HG02943 (cell line): ENCODE measurements at regions not wholly inside any gene's neighbourhood (a gene's known extent, or its start where the extent isn't known, plus 50 kb on each side); places are given as distances from the start of the nearest gene placed in this dataset.

ENCODE experiments used
- ATAC-seq: cut with Tn5 transposase; IDR thresholded peaks from one replicate; pipeline ENCODE4 v1.9.1; 2021; ENCODE audit warnings: mild to moderate bottlenecking, low read depth, moderate library complexity; ENCODE audit not compliant: unreplicated experiment

DNA sequence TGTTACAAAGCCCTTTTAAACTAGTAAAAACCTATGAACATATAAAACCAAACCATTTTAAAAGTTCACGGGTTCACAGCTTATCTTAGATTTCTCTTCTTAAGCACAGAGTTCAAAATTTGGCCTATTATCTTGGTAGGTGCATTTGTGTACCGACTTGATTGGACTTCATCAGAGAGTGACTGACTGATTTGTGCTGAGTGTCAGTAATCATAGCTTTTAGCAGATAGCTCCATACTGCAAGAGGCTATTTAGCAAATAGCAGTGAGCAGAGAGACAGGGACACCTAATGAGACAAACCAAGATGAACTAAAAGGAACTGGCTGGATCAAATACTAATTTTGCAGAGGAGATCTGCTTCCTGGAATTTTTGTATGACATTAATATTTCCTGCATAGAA is 274.5 kb downstream of the PRR16 start:
- no peak for ATAC-seq

DNA sequence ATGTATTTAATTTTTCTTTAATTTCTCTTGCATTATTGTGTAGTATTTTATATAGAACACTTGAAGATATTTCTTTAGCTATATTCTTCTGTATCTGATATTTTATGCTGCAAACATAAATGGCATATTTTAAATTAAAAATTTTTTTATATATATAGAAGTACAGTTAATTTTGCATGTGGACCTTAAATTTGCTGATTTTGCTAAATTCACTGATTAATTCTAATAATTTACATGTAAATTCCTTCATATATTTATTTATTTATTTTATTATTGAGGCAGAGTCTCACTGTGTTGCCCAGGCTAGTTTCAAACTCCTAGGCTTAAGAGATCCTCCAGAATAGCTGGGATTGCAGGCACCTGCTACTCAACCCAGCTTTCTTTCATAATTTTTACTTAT is 276.9 kb downstream of the PRR16 start:
- ATAC-seq = no peak

DNA sequence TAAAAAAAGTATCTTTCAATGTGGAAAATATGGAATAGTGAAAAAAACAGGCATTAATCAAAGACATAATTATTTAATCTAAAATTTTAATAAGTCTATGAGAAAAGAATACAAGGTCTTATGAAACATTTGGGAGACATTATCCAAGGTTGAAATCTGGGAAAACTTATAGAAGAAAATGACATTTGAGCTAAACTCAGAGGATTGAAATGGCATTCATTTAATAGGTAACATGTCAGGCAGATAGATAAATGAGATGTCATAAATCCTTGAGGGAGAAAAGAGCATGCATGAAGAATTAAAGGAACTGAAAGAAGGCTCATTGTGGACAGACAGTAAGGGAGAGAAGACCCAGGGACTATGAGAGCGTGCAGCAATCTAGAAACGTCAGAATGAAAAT is 284.4 kb downstream of the PRR16 start:
- ATAC-seq = no peak

DNA sequence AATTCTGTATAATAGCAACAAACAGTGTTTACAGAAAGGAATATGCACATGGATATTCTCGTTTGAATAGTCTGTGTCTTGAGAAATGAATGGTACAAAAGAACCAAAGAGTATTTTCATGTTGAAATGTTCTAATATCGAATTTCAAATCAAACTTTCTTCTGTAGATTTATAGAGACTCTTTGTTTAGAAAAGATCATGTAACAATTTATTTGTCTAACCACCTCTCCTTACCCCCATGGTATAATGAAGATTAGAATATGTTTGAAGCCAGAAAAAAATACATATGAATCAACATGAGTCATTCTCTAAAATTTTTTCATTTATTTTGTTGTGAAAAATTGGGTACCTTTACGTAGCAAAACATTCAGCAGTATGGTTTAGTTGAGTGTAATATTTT is 285.6 kb downstream of the PRR16 start:
- no peak for ATAC-seq

DNA sequence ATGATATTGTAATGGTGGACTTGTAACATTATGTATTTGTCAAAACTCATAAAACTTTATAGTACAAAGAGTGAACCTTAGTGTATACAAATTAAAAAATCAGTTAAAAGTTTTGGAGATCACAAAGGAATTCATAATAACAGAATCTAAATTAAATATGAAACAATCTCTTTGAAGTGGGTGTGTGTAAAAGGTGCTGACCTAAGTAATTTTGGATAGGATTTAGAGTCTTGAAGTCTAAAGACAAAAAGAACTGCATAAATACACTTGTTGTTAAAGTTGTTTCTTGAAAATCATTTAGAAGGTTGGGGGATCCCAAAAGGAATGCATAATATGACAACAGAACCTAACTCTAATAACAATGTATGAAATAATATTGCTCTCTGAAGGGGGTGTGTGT is 295.5 kb downstream of the PRR16 start:
- no peak for ATAC-seq

DNA sequence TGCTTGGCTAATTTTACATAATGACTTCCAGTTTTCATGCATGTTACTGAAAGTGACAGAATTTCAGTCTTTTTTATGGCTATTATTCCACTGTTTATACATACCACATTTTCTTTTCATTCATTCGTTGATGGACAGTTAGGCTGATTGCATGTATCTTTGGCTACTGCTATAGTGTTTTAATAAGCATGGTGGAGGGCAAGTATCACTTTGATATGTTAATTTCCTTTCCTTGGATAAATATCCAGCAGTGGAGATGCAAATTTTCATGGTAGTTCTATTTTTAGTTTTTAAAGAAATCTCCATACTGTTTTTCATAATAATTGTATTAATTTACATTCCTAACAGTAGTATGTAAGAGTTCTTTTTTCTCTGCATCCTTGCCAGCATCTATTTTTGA is 297.9 kb downstream of the PRR16 start:
- ATAC-seq = no peak

DNA sequence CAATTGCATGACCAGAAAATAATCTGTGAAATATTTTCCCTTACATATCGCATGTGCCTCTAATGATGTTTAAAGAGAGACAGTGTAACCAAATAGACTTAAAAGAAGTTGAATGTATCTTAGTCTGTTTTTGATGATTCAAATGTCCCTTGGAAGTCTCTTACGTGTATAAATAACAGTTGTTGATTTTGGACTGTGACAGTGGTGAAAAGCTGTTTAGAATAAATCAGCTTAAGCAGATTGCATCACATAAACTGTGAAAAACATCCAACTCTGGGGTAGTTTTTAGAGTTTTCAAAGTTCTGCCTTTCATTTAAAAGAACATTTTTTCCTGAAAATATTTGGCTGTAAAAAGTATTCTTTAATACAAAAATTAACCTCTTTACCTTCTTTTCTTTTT is 301.1 kb downstream of the PRR16 start:
- no peak for ATAC-seq

DNA sequence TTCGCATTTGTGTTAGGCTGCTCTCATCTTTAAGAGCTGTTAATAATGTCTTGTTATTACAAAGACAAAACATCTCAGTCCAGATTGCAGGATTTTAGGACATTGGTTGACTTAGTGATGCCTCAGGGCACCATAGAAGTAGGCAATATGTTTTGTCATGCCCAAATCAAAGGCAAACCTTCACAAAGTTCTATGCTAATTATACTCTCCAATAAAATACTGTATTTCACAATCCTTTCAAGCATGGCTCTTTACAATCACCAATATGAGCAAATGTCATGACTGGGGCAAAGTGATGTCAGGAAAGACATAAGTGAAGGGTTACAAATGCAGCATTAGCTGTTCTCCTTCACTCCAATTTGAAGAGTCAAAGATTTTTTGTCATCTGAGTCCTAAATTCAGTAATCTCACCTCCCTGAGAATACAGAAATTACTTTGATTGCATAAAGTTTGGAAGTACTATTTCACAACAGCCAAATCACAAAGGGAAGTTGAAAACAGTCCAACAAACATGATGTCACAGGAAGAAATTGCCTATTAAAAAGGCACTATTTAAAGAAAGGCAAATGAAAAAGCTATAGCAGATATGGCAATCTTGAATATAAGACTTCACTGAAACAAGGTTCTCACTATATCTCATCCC is 303.2 kb downstream of the PRR16 start:
- no peak for ATAC-seq

DNA sequence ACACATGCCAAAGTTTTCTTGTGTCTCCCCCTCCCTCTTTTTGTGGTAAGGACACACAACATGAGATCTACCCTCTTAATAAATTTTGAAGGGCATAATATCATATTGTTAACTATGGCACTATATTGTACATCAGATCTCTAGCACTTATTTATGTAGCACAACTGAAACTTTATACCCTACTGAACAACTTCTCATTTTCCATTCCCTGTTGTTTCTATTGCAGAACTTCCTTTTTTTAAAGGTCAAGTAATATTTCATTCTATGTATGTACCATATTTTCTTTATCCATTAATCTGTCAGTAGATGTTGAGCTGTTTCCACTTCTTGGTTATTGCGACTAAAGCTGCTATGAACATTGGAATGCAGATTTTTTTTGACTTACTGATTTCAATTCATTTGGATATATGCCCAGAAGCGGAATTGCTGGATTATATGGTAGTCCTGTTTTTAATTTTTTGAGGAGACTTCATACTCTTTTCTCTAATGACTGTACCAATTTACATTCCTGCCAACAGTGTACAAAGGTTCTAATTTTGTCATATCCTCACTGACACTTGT is 305.3 kb downstream of the PRR16 start:
- ATAC-seq = no peak

DNA sequence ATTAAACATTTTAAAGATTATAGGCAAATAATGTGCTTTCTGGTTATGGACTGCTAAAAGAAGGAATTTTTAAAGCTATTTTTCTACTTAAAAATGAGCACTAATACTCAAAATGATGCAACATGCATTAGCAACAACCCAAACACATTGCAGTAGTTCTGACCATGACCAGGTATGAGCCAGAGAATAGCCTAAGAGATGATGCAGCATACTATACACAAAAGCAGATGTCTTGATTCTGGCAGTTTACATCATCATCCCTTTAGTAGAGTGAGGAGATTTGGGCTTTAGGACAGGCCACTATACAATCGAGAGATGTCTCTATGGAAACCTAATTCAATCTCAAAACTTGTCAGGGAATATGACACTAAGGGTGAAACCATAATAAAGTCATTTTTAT is 307.1 kb downstream of the PRR16 start:
- ATAC-seq = no peak

DNA sequence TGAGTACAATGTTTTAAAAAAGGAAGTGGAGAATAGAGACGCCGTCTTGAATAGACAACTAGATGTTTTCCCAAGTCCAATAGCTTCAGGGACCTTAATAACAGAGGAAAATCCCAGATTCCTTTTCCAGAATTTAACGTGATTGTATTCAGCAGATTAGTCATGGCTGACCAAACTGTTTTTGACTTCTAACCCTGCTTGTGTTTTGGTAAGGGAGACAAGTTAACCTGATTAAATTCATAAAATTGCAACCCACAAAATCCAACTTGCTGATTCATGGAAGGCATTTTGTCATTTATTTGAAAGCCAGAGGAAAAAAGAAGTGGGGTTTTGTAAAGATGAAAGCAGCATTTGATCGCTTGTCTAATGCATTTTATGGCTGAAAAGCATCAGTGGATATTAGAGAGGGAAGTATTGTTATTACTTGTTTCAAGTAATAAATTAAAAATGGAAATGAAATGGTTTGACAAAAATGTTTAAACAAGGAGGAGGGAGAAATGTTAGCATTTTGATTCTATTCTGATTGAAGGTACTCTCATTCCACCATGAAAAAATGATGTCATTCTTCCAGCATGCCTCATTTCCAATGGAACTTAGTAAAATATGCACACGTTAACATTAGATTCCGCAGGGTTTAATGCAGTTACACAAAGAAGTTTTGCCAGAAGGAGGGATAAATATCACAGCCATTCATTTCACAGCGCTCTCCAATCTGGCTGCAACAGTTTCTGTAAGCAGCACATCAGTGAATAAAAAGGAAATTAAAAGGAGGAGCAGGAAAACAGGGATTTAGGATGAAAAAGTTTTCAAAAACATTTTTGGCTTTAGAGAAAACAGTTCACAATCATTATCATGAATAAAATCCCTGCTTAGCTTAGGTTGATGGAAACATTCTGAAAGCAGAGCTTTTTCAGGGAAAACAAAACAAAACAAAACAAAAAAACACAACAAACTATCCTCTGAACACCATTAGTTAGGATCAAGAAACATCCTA is 314.7 kb downstream of the PRR16 start:
- ATAC-seq = no peak

DNA sequence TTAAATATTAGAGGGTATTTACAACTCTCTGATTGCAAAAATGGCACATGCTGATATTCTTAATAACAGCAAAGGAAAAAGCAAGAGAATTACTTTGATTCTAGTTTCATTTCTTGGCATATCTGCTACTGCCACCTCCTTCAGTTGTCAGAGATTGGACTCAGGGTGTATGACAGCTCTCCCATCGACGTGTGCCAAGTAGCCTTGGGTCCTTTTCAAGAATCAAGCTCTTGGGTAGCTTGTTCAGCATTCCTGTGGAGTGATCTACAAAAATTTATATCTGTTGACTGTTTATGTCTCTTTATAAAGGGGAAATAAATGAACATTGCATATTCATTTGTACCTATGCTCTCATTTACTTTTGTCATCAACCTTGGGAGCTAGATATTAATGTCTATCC is 315.6 kb downstream of the PRR16 start:
- ATAC-seq = no peak

DNA sequence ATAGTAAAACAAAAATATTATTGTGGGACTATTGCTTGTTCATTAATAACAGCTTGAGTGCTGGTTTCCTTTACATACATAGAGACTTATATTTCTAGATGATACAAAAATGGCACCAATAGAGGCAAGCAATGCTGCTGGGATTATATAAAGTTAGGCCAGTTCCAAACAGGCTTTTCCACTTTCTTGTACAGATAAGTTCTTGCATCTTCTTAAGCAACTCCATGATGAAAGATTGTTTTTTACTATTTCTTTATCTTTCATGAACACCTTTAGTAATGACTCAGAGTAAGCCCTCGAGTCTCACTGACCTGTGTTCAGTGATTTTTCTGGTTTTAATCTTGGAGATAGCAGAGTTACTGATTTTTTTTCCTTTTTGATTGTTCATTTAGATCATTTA is 324.4 kb downstream of the PRR16 start:
- ATAC-seq = no peak

DNA sequence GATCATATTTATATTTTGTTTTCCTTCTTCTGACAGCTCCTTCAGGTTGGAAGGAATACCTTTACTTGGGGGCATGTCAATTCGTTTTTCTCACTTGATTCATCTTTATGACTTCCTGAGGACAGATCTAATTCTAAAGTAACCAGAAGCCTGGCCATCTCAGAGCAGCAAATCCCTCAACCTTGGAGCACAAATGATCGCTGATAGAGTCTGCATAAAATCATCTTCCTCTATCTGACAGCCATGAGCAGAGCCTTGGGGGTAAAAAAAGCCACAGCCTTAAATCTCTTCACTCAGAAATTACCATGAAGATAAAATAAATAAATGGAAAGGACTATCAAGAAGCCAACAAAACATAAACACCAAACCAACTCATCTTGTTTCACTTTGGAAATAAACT is 325.8 kb downstream of the PRR16 start:
- ATAC-seq = no peak

DNA sequence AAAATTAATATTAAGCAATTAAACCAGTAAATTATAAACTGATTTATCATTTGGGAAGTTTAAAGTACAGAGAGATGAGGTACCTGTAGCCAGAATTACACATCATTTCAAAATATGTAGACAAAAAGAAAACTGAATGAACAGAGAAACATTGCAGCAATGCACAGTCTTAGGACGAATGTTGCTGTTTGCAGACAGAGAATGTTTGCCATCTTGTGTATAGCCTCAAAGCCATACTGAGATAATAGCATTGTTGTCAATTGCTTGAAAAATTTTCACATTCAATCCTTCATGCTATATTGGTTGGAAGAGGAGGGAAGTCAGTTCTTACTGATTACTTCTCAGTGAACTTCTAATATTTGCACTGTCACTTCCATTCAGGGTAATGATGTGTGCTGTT is 326.2 kb downstream of the PRR16 start:
- ATAC-seq = no peak

DNA sequence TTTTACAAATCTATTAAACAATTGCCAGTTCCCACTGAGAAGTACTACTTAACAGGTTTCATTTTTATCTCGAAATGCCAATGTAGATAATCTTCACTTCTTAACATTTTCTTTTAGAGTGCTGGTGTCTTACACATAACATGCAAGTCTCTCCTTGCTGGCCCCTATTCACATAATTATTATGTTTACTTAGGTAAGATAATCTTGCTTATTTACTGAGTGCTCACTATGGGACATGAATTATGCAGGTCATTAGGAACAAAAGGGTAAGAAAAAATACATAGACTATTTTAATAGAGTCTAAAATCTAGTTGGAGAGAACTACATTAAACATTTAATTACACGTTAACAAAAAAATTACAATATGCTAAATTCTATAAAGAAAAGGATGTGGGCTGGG is 328.4 kb downstream of the PRR16 start:
- ATAC-seq = no peak

DNA sequence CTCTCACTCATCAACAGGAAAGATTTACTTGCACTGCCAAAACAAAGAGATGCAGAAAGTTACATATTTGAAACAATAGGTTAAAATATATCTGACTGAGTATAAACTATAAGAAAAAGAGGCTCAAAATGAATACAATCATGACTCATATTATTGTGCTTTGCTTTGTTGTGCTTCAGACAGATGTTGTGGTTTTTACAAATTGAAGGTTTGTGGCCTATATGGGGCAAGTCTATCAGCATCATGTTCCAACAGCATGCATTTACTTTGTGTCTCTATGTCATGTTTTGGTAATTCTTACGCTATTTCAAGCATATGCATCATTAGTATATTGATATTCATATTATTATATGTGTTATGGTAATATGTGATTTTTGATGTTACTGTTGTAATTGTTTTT is 330.0 kb downstream of the PRR16 start:
- ATAC-seq = no peak

DNA sequence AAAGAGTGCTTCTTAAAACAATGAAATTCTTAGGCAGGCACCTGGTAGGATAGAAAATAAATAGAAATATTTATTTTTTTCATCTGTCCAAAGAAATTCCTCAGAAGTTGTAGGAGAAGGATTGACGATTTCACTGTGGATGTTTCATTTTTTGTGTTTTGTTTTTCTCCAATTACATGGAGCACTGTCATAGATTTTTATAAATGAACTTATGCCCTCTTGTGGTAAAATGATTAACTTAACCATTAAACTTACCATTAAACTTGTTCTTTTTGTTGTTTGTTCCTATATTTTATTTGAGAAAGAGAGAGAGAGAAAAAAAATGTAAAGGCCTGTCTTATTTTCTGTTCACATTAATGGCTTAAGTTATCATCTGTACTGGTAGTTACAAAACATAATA is 339.2 kb downstream of the PRR16 start:
- ATAC-seq = no peak

DNA sequence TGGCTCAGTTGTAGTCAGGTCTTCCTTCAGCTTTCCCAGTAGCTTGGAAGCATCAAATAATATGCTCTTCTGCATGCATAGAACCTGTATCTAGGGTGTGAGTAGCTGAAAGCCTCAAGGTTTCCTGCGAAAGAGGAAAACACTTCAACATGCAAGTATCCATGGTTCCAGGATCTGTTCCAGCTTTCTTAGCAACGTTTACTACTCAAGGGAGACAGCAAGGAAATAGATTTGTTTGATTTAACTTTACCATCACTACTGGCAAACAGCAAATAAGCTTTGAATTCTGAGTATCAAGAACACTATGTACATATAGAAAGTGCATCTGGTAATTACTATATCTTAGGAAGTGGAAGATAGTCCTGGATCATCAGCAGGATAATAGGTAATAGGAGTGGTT is 341.0 kb downstream of the PRR16 start:
- ATAC-seq = no peak

DNA sequence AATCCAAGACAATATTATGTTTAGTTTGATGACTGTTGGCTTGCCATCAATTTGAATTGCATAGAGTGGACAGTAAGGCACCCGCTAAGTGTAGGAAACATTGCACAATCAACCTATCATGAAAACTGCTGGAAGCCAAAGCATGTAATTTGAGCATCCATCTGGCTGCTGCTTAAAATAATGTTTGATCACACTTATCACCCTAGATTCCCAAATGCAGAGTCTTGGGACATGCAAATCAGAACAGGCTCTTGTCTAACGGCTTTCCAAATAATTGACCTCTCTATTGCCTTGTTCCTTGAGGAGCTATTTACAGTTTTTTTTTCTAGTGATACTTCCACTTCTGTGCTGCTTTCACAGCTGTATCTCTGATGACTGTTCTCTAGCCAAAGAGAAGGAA is 342.1 kb downstream of the PRR16 start:
- ATAC-seq = no peak

DNA sequence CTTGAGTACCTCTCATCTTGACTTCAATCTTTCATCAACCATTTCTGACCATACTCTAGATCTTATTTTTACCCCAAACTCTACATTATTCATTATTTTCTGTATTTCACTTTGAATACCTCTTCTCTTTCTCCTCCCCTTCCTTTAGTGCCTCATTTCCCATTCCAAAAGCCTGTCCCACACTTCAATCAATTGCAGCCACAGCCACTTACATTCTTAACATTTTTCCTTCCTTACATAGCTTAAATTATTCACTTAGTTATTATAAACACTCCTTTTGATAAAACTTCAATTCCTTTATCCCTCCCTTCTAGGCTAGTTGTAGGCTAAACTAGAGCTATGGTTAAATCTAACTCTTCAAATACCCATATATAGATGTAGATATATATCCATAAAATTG is 344.0 kb downstream of the PRR16 start:
- no peak for ATAC-seq

DNA sequence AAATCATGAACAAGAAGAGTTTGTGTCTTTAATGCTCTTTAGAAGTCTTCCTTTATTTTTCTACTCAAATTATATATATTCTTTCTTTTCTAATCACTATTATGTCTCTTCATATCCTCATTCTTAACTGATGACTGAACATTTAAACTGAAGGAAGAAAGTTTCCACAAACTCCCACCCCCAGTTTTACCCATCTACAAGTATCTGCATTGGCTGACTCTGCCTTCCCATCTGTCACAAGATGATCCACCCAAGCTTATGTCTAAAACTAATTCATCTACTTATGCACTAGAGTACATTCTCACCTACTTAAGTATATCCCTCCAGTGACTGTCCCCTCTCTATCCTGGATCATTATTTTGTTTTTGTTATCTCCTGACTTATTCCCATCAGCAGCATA is 344.5 kb downstream of the PRR16 start:
- no peak for ATAC-seq
